ENCODE measurements at regions not wholly inside any gene's neighbourhood (a gene's known extent, or its start where the extent isn't known, plus 50 kb on each side); places are given as distances from the start of the nearest gene placed in this dataset.

- FAIRE-seq (no peak), DNase-seq (ENCODE audit: insufficient read length, low spot score) (no peak)
- TF ChIP-seq, protein P1, sequence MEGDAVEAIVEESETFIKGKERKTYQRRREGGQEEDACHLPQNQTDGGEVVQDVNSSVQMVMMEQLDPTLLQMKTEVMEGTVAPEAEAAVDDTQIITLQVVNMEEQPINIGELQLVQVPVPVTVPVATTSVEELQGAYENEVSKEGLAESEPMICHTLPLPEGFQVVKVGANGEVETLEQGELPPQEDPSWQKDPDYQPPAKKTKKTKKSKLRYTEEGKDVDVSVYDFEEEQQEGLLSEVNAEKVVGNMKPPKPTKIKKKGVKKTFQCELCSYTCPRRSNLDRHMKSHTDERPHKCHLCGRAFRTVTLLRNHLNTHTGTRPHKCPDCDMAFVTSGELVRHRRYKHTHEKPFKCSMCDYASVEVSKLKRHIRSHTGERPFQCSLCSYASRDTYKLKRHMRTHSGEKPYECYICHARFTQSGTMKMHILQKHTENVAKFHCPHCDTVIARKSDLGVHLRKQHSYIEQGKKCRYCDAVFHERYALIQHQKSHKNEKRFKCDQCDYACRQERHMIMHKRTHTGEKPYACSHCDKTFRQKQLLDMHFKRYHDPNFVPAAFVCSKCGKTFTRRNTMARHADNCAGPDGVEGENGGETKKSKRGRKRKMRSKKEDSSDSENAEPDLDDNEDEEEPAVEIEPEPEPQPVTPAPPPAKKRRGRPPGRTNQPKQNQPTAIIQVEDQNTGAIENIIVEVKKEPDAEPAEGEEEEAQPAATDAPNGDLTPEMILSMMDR (IDR thresholded peaks at IDR 0.05; ENCODE audit: insufficient read depth, missing control alignments): no peak
These were observed 672.9 kb upstream of the PTBP2 start for GRCh38 chr1:96048572-96049212.

DNA sequence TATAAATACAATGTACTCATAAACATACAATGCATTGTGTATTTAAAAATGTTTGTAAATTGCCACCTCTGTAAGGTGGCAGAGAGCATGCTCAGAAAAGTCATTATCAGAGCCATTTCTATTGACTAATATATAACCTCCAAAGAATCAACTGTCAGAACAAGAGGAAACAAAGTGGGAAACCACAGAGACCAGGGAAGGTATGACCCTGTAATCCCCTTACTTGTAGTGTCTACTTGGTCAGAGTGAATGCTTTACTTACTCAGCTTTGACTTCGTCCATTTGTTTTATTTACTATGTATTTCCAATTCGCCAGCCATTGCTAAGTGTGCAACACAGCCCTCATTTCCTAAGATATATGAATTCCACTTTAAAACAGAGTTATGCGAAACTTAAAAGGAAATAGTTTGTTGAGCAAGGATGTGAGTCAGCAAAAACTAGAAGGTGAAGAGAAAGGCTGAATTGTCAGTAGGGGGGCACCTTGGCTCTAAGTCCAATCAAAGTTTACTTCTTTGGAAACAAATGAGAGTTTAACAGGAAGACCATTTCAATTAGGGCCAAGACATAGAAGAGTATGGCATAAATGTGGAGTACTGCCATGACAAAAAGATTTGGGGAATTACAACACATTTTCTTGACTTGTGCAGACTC, 671.7 kb upstream of the PTBP2 start:
- TF ChIP-seq, protein P1 (IDR thresholded peaks at IDR 0.05; ENCODE audit: insufficient read depth, missing control alignments): no peak
- no peak for FAIRE-seq
- no peak for DNase-seq (ENCODE audit: insufficient read length, low spot score)

DNA sequence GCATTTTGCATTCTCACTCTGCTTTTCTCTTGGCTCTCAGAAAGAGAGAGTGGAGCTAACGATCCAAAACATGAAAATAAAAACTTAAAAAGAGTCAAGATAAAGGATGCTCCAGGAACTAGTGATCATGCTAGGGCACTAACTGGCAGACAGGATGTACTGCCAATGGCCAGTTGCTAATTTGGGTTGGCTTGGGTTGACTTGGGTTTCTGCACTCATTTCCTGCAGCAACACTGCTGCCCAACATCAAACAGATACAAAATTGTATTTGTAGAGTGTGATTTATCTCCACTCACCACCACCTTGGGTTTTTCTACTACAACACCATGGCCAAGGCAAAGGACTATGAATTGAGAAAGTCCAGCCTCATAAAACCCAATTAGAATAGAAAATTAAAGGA, 662.3 kb upstream of the PTBP2 start:
- FAIRE-seq: no peak
- TF ChIP-seq, protein P1 (IDR thresholded peaks at IDR 0.05; ENCODE audit: insufficient read depth, missing control alignments): no peak
- DNase-seq (ENCODE audit: insufficient read length, low spot score): no peak

- DNase-seq (ENCODE audit: insufficient read length, low spot score) (no peak), FAIRE-seq (no peak)
- TF ChIP-seq, protein P1 (IDR thresholded peaks at IDR 0.05; ENCODE audit: insufficient read depth, missing control alignments): no peak
These were observed 661.8 kb upstream of the PTBP2 start for GRCh38 chr1:96059736-96060135.

- DNase-seq (ENCODE audit: insufficient read length, low spot score) (no peak), FAIRE-seq (no peak)
- TF ChIP-seq, protein P1 (IDR thresholded peaks at IDR 0.05; ENCODE audit: insufficient read depth, missing control alignments): no peak
These were observed 661.0 kb upstream of the PTBP2 start for GRCh38 chr1:96060621-96061020.

GRCh38 chr1:96072021-96072420, 649.6 kb upstream of the PTBP2 start:
- DNase-seq (ENCODE audit: insufficient read length, low spot score) (no peak), FAIRE-seq (no peak)
- TF ChIP-seq, protein P1 (IDR thresholded peaks at IDR 0.05; ENCODE audit: insufficient read depth, missing control alignments): no peak

DNA sequence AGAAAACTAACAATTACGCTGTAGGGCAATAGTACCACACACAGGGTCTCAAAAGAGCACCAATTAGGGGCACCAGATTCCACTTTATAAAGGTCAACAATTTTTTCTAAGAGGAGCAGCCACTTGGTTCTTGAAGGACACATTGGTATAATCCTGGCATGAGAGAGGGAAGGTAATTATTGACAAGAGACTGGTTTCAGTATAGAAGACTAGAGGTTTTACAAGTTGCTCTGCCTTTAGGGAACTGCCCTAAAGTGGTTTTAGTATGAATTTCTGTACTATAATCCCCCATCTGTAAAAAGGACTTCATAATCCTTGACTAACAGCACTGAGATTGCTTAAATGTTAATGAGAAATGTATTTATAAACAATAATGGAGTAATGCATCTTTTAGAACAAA, 648.5 kb upstream of the PTBP2 start:
- no peak for DNase-seq (ENCODE audit: insufficient read length, low spot score)
- TF ChIP-seq, protein P1 (IDR thresholded peaks at IDR 0.05; ENCODE audit: insufficient read depth, missing control alignments): no peak
- no peak for FAIRE-seq

Measured in D721Med (cell line).